OCI-LY1 (cell line): ENCODE measurements at regions not wholly inside any gene's neighbourhood (a gene's known extent, or its start where the extent isn't known, plus 50 kb on each side); places are given as distances from the start of the nearest gene placed in this dataset.

Experiments used
- H2AFZ ChIP-seq: fragments of 200-600 bp; sonication (generic), shearing (Covaris generic); 2 replicates; pipeline ENCODE4 v1.6.0; 2014; ENCODE audit warnings: antibody characterized with exemption, mild to moderate bottlenecking, low read length
- H3F3A ChIP-seq: fragments of 200-600 bp; sonication (generic), shearing (Covaris generic); 2 replicates; pipeline ENCODE4 v1.6.0; 2014; ENCODE audit warnings: mild to moderate bottlenecking, antibody characterized with exemption, low read length, moderate library complexity; ENCODE audit not compliant: insufficient read depth
- H3K27ac ChIP-seq: fragments of 200-600 bp; sonication (generic); 2 replicates; pipeline ENCODE4 v1.5.1; 2014; ENCODE audit warnings: low read length, mixed run types, mild to moderate bottlenecking, low read depth; ENCODE audit not compliant: poor library complexity, severe bottlenecking
- H3K27me3 ChIP-seq: fragments of 200-600 bp; sonication (generic); 2 replicates; pipeline ENCODE4 v1.6.0; 2014; ENCODE audit warnings: antibody characterized with exemption, mild to moderate bottlenecking, low read length, moderate library complexity; ENCODE audit not compliant: insufficient read depth
- H3K36me3 ChIP-seq: fragments of 200-600 bp; sonication (generic); 2 replicates; pipeline ENCODE4 v1.6.1; 2014; ENCODE audit warnings: mild to moderate bottlenecking, antibody characterized with exemption, low read length, moderate library complexity, mixed read lengths; ENCODE audit not compliant: insufficient read depth
- H3K4me1 ChIP-seq: fragments of 200-600 bp; sonication (generic); 2 replicates; pipeline ENCODE4 v1.5.1; 2014; ENCODE audit warnings: mild to moderate bottlenecking, low read length, moderate library complexity; ENCODE audit not compliant: insufficient read depth, severe bottlenecking
- H3K4me2 ChIP-seq: fragments of 200-600 bp; sonication (generic), shearing (Covaris generic); 2 replicates; pipeline ENCODE4 v1.6.1; 2014; ENCODE audit warnings: low read length
- H3K4me3 ChIP-seq: fragments of 200-600 bp; sonication (generic); 2 replicates; pipeline ENCODE4 v1.5.1; 2014; ENCODE audit warnings: low read length, low read depth, mild to moderate bottlenecking, mixed read lengths; ENCODE audit not compliant: poor library complexity, severe bottlenecking
- H3K79me2 ChIP-seq: fragments of 200-600 bp; shearing (Covaris generic); 2 replicates; pipeline ENCODE4 v1.6.1; 2016; ENCODE audit warnings: mixed run types, low read length, mixed read lengths; ENCODE audit not compliant: insufficient read depth
- H3K9ac ChIP-seq: fragments of 200-600 bp; sonication (generic), shearing (Covaris generic); 2 replicates; pipeline ENCODE4 v1.6.1; 2014; ENCODE audit warnings: mild to moderate bottlenecking, low read length, mixed read lengths
- H3K9me2 ChIP-seq: fragments of 200-600 bp; sonication (generic), shearing (Covaris generic); 2 replicates; pipeline ENCODE4 v1.6.1; 2014; ENCODE audit warnings: low read depth, mild to moderate bottlenecking, low read length, mixed read lengths
- H3K9me3 ChIP-seq: fragments of 200-600 bp; shearing (Covaris generic); 2 replicates; pipeline ENCODE4 v1.6.1; 2014; ENCODE audit warnings: low read length, mixed read lengths
- H4K20me1 ChIP-seq: fragments of 200-600 bp; sonication (generic), shearing (Covaris generic); 2 replicates; pipeline ENCODE4 v1.6.0; 2016; ENCODE audit warnings: mild to moderate bottlenecking, low read length; ENCODE audit not compliant: insufficient read depth
- CTCF ChIP-seq: fragments of 200-600 bp; sonication (generic), shearing (Covaris generic); IDR thresholded peaks from 2 replicates; pipeline ENCODE4 v1.5.1; 2017; ENCODE audit warnings: mild to moderate bottlenecking, antibody characterized with exemption, low read length, moderate library complexity, mixed read lengths
- EZH2 ChIP-seq: fragments of 200-600 bp; sonication (generic), shearing (Covaris generic); IDR thresholded peaks from 2 replicates; pipeline ENCODE4 v1.8.0; 2017; ENCODE audit warnings: borderline replicate concordance, mixed run types, mild to moderate bottlenecking, antibody characterized with exemption, low read length, moderate library complexity, mixed read lengths

GRCh38 chr11:22467741-22468140 is 129.6 kb downstream of the SLC17A6 start:
- Histone ChIP-seq H3K36me3 (no peaks in the 10 kb centered on the region), H3K9me2 (no peaks in the 10 kb centered on the region), H2AFZ (no peak overlapping the region), H3K27ac (no peak overlapping the region), H3K4me3 (no peak overlapping the region), H3K79me2 (no peaks in the 10 kb centered on the region), H3K27me3 (no peaks in the 10 kb centered on the region), H3K9me3 (no peaks in the 10 kb centered on the region), H3K4me2 (no peak overlapping the region), H4K20me1 (no peaks in the 10 kb centered on the region), H3K4me1 (no peaks in the 10 kb centered on the region), H3F3A (no peaks in the 10 kb centered on the region), H3K9ac (no peak overlapping the region)
- TF ChIP-seq EZH2 (no peak), CTCF (no peak)

- Histone ChIP-seq H3K9ac (no peak overlapping the region), H3F3A (no peaks in the 10 kb centered on the region), H3K36me3 (no peaks in the 10 kb centered on the region), H3K27ac (no peak overlapping the region), H3K27me3 (no peaks in the 10 kb centered on the region), H2AFZ (no peak overlapping the region), H3K4me3 (no peak overlapping the region), H3K79me2 (no peaks in the 10 kb centered on the region), H4K20me1 (no peaks in the 10 kb centered on the region), H3K4me1 (no peaks in the 10 kb centered on the region), H3K9me3 (no peaks in the 10 kb centered on the region), H3K4me2 (no peak overlapping the region), H3K9me2 (no peaks in the 10 kb centered on the region)
- TF ChIP-seq CTCF (no peak), EZH2 (no peak)
Observed at GRCh38 chr11:22467248-22467647, 129.1 kb downstream of the SLC17A6 start.

GRCh38 chr11:22466809-22467208 is 128.6 kb downstream of the SLC17A6 start:
- Histone ChIP-seq H3K9ac (no peak overlapping the region), H3K79me2 (no peaks in the 10 kb centered on the region), H3K9me3 (no peaks in the 10 kb centered on the region), H3K4me2 (no peak overlapping the region), H4K20me1 (no peaks in the 10 kb centered on the region), H3K9me2 (no peaks in the 10 kb centered on the region), H3K27ac (no peak overlapping the region), H2AFZ (no peak overlapping the region), H3K36me3 (no peaks in the 10 kb centered on the region), H3K27me3 (no peaks in the 10 kb centered on the region), H3F3A (no peaks in the 10 kb centered on the region), H3K4me1 (no peaks in the 10 kb centered on the region), H3K4me3 (no peak overlapping the region)
- TF ChIP-seq EZH2 (no peak), CTCF (no peak)
